GM12878 (cell line): ENCODE measurements at regions not wholly inside any gene's neighbourhood (a gene's known extent, or its start where the extent isn't known, plus 50 kb on each side); places are given as distances from the start of the nearest gene placed in this dataset.

ENCODE experiments used
- ATAC-seq: fragments of 200-7000 bp; cut with Tn5 transposase; 3 replicates; pipeline ENCODE4 v1.9.1; 2020; ENCODE audit warnings: mild to moderate bottlenecking, moderate library complexity
- BruUV-seq: library from RNA; stranded (reverse); fragments of 400-500 nt; replicated peaks from 2 replicates; lab custom pipeline; 2021; lab: Mats Ljungman, UMichigan
- CTCF ChIA-PET: fragments of 300-600 bp; sonication (Branson Sonifier 250); formaldehyde crosslinking; extraction: SDS; loops from one replicate; lab custom pipeline; 2021; ENCODE audit warnings: inconsistent platforms; lab: Yijun Ruan, JAX
- POLR2A ChIA-PET: fragments of 350-600 bp; formaldehyde crosslinking; extraction: SDS; loops from one replicate; lab custom pipeline; 2021; ENCODE audit warnings: inconsistent platforms; lab: Charles Lee
- RAD21 ChIA-PET: fragments of 300-600 bp; sonication (Branson Sonifier 250); formaldehyde crosslinking; loops from one replicate; lab custom pipeline; 2023; ENCODE audit warnings: antibody characterized with exemption; ENCODE audit not compliant: unreplicated experiment; lab: Charles Lee
- SMC1A ChIA-PET: fragments of 300-600 bp; sonication (Branson Sonifier 250); formaldehyde crosslinking; loops from one replicate; lab custom pipeline; 2023; ENCODE audit not compliant: unreplicated experiment, uncharacterized antibody; lab: Charles Lee
- DNase-seq: peaks from one replicate; pipeline ENCODE4 v3.0.0-alpha.2; 2011; ENCODE audit warnings: low read depth, low spot score
- FAIRE-seq: peaks from 3 replicates; lab custom pipeline; 2011; peaks lifted over from hg19 to GRCh38; lab: Jason Lieb, UNC
- H2AFZ ChIP-seq: 2 replicates; pipeline ENCODE4 v1.6.0; 2011; ENCODE audit warnings: low read depth, low read length, control low read depth; ENCODE audit not compliant: control insufficient read depth
- H3K27ac ChIP-seq: 2 replicates; pipeline ENCODE4 v1.5.1; 2011; ENCODE audit warnings: control low read depth; ENCODE audit not compliant: control insufficient read depth, insufficient read depth
- H3K27me3 ChIP-seq, 2 experiments: replicated peaks in 1 of 2; 2 replicates each; pipeline versions ENCODE4 v1.6.0 to v1.6.1; 2011; ENCODE audit warnings: low read length in 1 of 2; ENCODE audit not compliant: control insufficient read depth in 2 of 2, insufficient read depth in 2 of 2
- H3K36me3 ChIP-seq, 2 experiments: 2 replicates each; pipeline ENCODE4 v1.5.1; 2011; ENCODE audit warnings: low read length in 1 of 2; ENCODE audit not compliant: control insufficient read depth in 2 of 2, insufficient read depth in 2 of 2
- H3K4me1 ChIP-seq: 2 replicates; pipeline ENCODE4 v1.6.1; 2011; ENCODE audit warnings: mild to moderate bottlenecking, low read length, moderate library complexity, mixed read lengths; ENCODE audit not compliant: control insufficient read depth, insufficient read depth
- H3K4me2 ChIP-seq: 2 replicates; pipeline ENCODE4 v1.6.0; 2011; ENCODE audit warnings: control low read depth; ENCODE audit not compliant: control insufficient read depth, insufficient read depth
- H3K4me3 ChIP-seq: fragments of 200-600 bp; sonication (generic); 2 replicates; pipeline ENCODE4 v1.5.1; 2016
- H3K79me2 ChIP-seq: 2 replicates; pipeline ENCODE4 v1.6.0; 2011; ENCODE audit warnings: low read length; ENCODE audit not compliant: control insufficient read depth, insufficient read depth
- H3K9ac ChIP-seq: 2 replicates; pipeline ENCODE4 v1.8.0; 2011; ENCODE audit warnings: low read length, control low read depth, mixed read lengths; ENCODE audit not compliant: control insufficient read depth, insufficient read depth
- H3K9me3 ChIP-seq: replicated peaks from 3 replicates; pipeline ENCODE4 v1.5.1; 2011; ENCODE audit warnings: mild to moderate bottlenecking, low read length; ENCODE audit not compliant: control insufficient read depth, insufficient read depth
- H4K20me1 ChIP-seq: 2 replicates; pipeline ENCODE4 v1.6.0; 2011; ENCODE audit not compliant: control insufficient read depth, insufficient read depth
- EED ChIP-seq: sonication (generic); IDR thresholded peaks from 2 replicates; pipeline ENCODE4 v1.6.1; 2016; ENCODE audit warnings: antibody characterized with exemption, low read depth
- JUND ChIP-seq: IDR thresholded peaks from 2 replicates; pipeline ENCODE4 v1.6.1; 2012; ENCODE audit warnings: low read depth, mild to moderate bottlenecking, low read length, improper control_type of control experiment, moderate library complexity
- MYC ChIP-seq: IDR thresholded peaks from 2 replicates; pipeline ENCODE4 v1.6.1; 2011; ENCODE audit warnings: mild to moderate bottlenecking, low read length, moderate library complexity, inconsistent platforms; ENCODE audit not compliant: insufficient read depth, insufficient replicate concordance, insufficient read length, severe bottlenecking
- NFYB ChIP-seq: IDR thresholded peaks from 2 replicates; pipeline ENCODE4 v1.6.1; 2011; ENCODE audit warnings: low read depth, mild to moderate bottlenecking, low read length, improper control_type of control experiment, moderate library complexity; ENCODE audit not compliant: insufficient read depth
- NRF1 ChIP-seq: conservative IDR thresholded peaks from 2 replicates; pipeline ENCODE4 v1.6.1; 2011; ENCODE audit warnings: mild to moderate bottlenecking, low read depth, low read length, improper control_type of control experiment
- PML ChIP-seq: IDR thresholded peaks from 2 replicates; pipeline ENCODE4 v1.6.1; 2012; ENCODE audit warnings: low read length, inconsistent platforms
- SMAD5 ChIP-seq: IDR thresholded peaks from 2 replicates; pipeline ENCODE4 v1.6.1; 2016; ENCODE audit warnings: antibody characterized with exemption, low read depth
- SMARCA5 ChIP-seq: fragments of 450-650 bp; IDR thresholded peaks from 2 replicates; pipeline ENCODE4 v1.6.1; 2017; ENCODE audit warnings: mild to moderate bottlenecking
- ZNF384 ChIP-seq: IDR thresholded peaks from 2 replicates; pipeline ENCODE4 v1.6.1; 2012; ENCODE audit warnings: low read depth, mild to moderate bottlenecking, low read length, improper control_type of control experiment, borderline replicate concordance
- ZZZ3 ChIP-seq: IDR thresholded peaks from 2 replicates; pipeline ENCODE4 v1.6.1; 2011; ENCODE audit warnings: low read depth; ENCODE audit not compliant: control insufficient read depth, insufficient read length
- WGBS: methylation state at CpG from one replicate; pipeline ENCODE4 v1.1.6; 2016; ENCODE audit warnings: low lambda C conversion rate; ENCODE audit not compliant: insufficient replicate concordance, insufficient coverage; ENCODE audit errors: missing lambda C conversion rate; 5-methylcytosine and 5-hydroxymethylcytosine counted together
- in situ Hi-C: fragments of 300-500 bp; cut with MboI; formaldehyde crosslinking; loops from 9 replicates; pipeline ENCODE4 v1.14.3; 2018; ENCODE audit warnings: mixed read lengths
- intact Hi-C: fragments of 100-400 bp; cut with micrococcal nuclease; formaldehyde crosslinking; loops from one replicate; pipeline ENCODE4 v1.14.2; 2022; ENCODE audit not compliant: unreplicated experiment
- TF ChIP-seq, protein P1 (sequence below): fragments of 450-650 bp; IDR thresholded peaks from 2 replicates; pipeline ENCODE4 v1.6.1; 2018; ENCODE audit warnings: borderline replicate concordance, mild to moderate bottlenecking; ENCODE audit not compliant: partially characterized antibody
- TF ChIP-seq, protein P2 (sequence below): fragments of 450-650 bp; IDR thresholded peaks from 2 replicates; pipeline ENCODE4 v1.6.1; 2014; ENCODE audit warnings: mild to moderate bottlenecking
- TF ChIP-seq, protein P3 (sequence below): IDR thresholded peaks from 2 replicates; pipeline ENCODE4 v1.6.1; 2011; ENCODE audit warnings: mild to moderate bottlenecking, low read depth, low read length, moderate library complexity; ENCODE audit not compliant: insufficient replicate concordance
- TF ChIP-seq, protein P4 (sequence below), 3 experiments: IDR thresholded peaks in 2 of 3; conservative IDR thresholded peaks in 1 of 3; 2 replicates each; pipeline ENCODE4 v1.5.1; 2011; ENCODE audit warnings: low read depth in 3 of 3, low read length in 3 of 3, mild to moderate bottlenecking in 3 of 3, control low read depth in 2 of 3, moderate library complexity in 2 of 3, inconsistent platforms in 1 of 3, mixed read lengths in 1 of 3; ENCODE audit not compliant: control insufficient read depth in 2 of 3, insufficient read depth in 1 of 3; ENCODE audit errors: extremely low read depth in 1 of 3
- TF ChIP-seq, protein P5 (sequence below): IDR thresholded peaks from 2 replicates; pipeline ENCODE4 v1.6.1; 2012; ENCODE audit warnings: low read depth, low read length, improper control_type of control experiment

DNA sequence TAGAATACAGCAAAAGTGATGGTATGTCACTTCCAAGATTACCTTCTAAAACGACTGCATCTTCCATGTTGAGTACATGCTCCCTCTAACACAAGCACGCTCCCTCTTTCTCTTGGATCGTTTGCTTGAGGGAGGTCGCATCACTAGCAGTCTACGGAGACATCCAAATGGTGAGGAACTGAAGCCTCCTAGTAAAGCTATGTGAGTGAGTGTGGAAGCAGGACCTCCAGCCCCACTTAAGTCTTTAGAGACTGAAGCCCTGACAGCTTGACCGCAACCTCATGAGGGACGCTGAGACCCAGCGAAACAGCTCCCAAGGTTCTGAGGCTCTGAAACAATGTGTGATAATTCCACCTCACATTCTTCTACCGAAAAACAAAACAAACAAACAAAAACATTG is 486.7 kb upstream of the GCFC2 start (continued):
- TF ChIP-seq, protein P1, sequence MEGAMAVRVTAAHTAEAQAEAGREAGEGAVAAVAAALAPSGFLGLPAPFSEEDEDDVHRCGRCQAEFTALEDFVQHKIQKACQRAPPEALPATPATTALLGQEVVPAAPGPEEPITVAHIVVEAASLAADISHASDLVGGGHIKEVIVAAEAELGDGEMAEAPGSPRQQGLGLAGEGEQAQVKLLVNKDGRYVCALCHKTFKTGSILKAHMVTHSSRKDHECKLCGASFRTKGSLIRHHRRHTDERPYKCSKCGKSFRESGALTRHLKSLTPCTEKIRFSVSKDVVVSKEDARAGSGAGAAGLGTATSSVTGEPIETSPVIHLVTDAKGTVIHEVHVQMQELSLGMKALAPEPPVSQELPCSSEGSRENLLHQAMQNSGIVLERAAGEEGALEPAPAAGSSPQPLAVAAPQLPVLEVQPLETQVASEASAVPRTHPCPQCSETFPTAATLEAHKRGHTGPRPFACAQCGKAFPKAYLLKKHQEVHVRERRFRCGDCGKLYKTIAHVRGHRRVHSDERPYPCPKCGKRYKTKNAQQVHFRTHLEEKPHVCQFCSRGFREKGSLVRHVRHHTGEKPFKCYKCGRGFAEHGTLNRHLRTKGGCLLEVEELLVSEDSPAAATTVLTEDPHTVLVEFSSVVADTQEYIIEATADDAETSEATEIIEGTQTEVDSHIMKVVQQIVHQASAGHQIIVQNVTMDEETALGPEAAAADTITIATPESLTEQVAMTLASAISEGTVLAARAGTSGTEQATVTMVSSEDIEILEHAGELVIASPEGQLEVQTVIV = no peak
- TF ChIP-seq NFYB (no peak), NRF1 (no peak), SMARCA5 (no peak)

DNA sequence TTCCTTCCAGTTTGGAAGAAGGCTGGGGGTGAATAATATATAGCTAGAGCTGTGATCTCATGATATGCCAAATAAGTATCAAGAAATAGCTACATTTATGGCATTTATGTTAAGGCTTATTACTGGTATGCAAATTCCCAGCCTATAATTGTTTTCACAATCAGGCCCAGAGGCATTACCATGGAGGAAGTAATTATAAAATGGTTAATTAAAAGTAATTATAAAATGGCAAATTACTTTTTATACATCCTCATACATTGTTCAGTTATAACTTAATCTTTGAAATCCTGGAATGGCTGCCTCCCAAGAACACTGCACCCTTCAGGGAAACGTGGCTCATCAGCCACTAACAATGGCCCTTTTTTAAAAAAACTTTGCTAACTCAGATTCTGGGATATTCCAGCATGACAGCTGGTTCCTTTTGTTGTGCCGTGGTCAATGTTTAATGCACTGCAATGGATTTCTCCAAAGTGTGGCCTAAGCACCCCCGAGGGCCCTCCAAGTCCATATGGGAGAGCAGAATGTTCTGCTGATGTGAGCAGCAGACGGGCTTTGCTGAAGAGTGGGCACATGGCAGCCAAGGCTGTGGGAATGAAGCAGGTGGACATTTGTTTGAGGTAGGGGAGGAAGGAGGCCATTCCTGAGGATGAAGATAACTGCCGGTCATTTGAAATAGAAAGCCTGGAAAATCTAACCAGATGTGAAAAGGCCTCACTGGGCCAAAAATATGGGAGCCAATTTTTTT is 483.5 kb upstream of the GCFC2 start:
- ChIA-PET SMC1A (interaction anchor here (0.9 kb wide), 1 partner anchor 406 kb away, joined by 3 read pairs; no protein-coding TSS in a partner anchor), CTCF (interaction anchor here (8.2 kb wide), 1 partner anchor 405 kb away, joined by 123 read pairs; no protein-coding TSS in a partner anchor), POLR2A (no interaction called here), RAD21 (interaction anchor here (5.2 kb wide), 1 partner anchor 406 kb away, joined by 32 read pairs; no protein-coding TSS in a partner anchor)
- no peaks in the 10 kb centered on the region for H3K9me3 ChIP-seq
- in situ Hi-C loops (no loop called here), intact Hi-C loops (no loop called here)
- DNase-seq (no peak), FAIRE-seq (no peak), ATAC-seq (no peak)
- no peak overlapping the region for H3K27ac ChIP-seq
- no peaks in the 10 kb centered on the region for H3K27me3 ChIP-seq
- no peak overlapping the region for H3K4me2 ChIP-seq
- WGBS = 31% methylated on average over 5 of the region's 5 CpGs
- no TSS peak for BruUV-seq
- H3K79me2 ChIP-seq = no peaks in the 10 kb centered on the region
- H4K20me1 ChIP-seq = no peaks in the 10 kb centered on the region
- H3K36me3 ChIP-seq = no peaks in the 10 kb centered on the region
- no peak overlapping the region for H3K9ac ChIP-seq
- H2AFZ ChIP-seq = no peak overlapping the region
- no peaks in the 10 kb centered on the region for H3K4me1 ChIP-seq
- no peak overlapping the region for H3K4me3 ChIP-seq
- TF ChIP-seq, protein P2, sequence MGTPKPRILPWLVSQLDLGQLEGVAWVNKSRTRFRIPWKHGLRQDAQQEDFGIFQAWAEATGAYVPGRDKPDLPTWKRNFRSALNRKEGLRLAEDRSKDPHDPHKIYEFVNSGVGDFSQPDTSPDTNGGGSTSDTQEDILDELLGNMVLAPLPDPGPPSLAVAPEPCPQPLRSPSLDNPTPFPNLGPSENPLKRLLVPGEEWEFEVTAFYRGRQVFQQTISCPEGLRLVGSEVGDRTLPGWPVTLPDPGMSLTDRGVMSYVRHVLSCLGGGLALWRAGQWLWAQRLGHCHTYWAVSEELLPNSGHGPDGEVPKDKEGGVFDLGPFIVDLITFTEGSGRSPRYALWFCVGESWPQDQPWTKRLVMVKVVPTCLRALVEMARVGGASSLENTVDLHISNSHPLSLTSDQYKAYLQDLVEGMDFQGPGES = no peak
- TF ChIP-seq SMAD5 (no peak), JUND (no peak), PML (no peak), MYC (no peak), ZNF384 (no peak), ZZZ3 (no peak), EED (no peak)
- TF ChIP-seq, protein P3, sequence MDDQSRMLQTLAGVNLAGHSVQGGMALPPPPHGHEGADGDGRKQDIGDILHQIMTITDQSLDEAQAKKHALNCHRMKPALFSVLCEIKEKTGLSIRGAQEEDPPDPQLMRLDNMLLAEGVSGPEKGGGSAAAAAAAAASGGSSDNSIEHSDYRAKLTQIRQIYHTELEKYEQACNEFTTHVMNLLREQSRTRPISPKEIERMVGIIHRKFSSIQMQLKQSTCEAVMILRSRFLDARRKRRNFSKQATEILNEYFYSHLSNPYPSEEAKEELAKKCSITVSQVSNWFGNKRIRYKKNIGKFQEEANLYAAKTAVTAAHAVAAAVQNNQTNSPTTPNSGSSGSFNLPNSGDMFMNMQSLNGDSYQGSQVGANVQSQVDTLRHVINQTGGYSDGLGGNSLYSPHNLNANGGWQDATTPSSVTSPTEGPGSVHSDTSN = no peak
- TF ChIP-seq, protein P4, sequence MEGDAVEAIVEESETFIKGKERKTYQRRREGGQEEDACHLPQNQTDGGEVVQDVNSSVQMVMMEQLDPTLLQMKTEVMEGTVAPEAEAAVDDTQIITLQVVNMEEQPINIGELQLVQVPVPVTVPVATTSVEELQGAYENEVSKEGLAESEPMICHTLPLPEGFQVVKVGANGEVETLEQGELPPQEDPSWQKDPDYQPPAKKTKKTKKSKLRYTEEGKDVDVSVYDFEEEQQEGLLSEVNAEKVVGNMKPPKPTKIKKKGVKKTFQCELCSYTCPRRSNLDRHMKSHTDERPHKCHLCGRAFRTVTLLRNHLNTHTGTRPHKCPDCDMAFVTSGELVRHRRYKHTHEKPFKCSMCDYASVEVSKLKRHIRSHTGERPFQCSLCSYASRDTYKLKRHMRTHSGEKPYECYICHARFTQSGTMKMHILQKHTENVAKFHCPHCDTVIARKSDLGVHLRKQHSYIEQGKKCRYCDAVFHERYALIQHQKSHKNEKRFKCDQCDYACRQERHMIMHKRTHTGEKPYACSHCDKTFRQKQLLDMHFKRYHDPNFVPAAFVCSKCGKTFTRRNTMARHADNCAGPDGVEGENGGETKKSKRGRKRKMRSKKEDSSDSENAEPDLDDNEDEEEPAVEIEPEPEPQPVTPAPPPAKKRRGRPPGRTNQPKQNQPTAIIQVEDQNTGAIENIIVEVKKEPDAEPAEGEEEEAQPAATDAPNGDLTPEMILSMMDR (IDR thresholded peaks at IDR 0.05 in 2 of 3, conservative IDR thresholded peaks at IDR 0.05 in 1 of 3; ENCODE audit: control insufficient read depth in 2 of 3, extremely low read depth in 1 of 3, insufficient read depth in 1 of 3, low read depth in 3 of 3, low read length in 3 of 3) = no peak
- TF ChIP-seq, protein P5, sequence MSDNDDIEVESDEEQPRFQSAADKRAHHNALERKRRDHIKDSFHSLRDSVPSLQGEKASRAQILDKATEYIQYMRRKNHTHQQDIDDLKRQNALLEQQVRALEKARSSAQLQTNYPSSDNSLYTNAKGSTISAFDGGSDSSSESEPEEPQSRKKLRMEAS = no peak
